Endothelial cell of umbilical vein (primary cell): ENCODE measurements at regions not wholly inside any gene's neighbourhood (a gene's known extent, or its start where the extent isn't known, plus 50 kb on each side); places are given as distances from the start of the nearest gene placed in this dataset.

Experiments
- BruUV-seq: library from RNA; stranded (reverse); fragments of 400-500 nt; replicated peaks from 2 replicates; lab custom pipeline; 2021; lab: Mats Ljungman, UMichigan
- CTCF ChIA-PET: fragments of 300-600, 350-600 bp; sonication (Branson Sonifier 250); formaldehyde crosslinking; loops from one replicate; lab custom pipeline; 2021; ENCODE audit warnings: antibody characterized with exemption, inconsistent platforms; lab: Charles Lee
- POLR2A ChIA-PET: fragments of 300-600, 350-600 bp; sonication (Branson Sonifier 250); formaldehyde crosslinking; loops from one replicate; lab custom pipeline; 2021; ENCODE audit warnings: antibody characterized with exemption, inconsistent platforms; lab: Charles Lee
- DNase-seq: peaks from one replicate; pipeline ENCODE4 v3.0.0-alpha.2; 2011; ENCODE audit warnings: low read depth, low spot score
- FAIRE-seq: peaks from 2 replicates; lab custom pipeline; 2011; peaks lifted over from hg19 to GRCh38; lab: Jason Lieb, UNC
- H2AFZ ChIP-seq: 2 replicates; pipeline ENCODE4 v1.6.0; 2012; ENCODE audit warnings: low read depth, low read length, control low read depth, inconsistent platforms
- H3K27ac ChIP-seq: 2 replicates; pipeline ENCODE4 v1.5.1; 2011; ENCODE audit warnings: low read depth, mild to moderate bottlenecking, control low read depth, low read length, moderate library complexity; ENCODE audit not compliant: insufficient read depth
- H3K27me3 ChIP-seq, 2 experiments: 2 replicates each; pipeline versions ENCODE4 v1.6.0 to v1.6.1; 2011; ENCODE audit warnings: low read length in 2 of 2, mixed read lengths in 1 of 2; ENCODE audit not compliant: control insufficient read depth in 2 of 2, insufficient read depth in 2 of 2
- H3K36me3 ChIP-seq, 2 experiments: 2 replicates in 1 of 2; 3 replicates in 1 of 2; pipeline ENCODE4 v1.5.1; 2011; ENCODE audit warnings: low read length in 2 of 2, mild to moderate bottlenecking in 1 of 2, moderate library complexity in 1 of 2; ENCODE audit not compliant: control insufficient read depth in 2 of 2, insufficient read depth in 2 of 2; ENCODE audit errors: extremely low read depth in 1 of 2
- H3K4me1 ChIP-seq: 3 replicates; pipeline ENCODE4 v1.5.1; 2011; ENCODE audit warnings: mild to moderate bottlenecking, low read length; ENCODE audit not compliant: control insufficient read depth, insufficient read depth; ENCODE audit errors: extremely low read depth
- H3K4me2 ChIP-seq: 2 replicates; pipeline ENCODE4 v1.6.1; 2011; ENCODE audit warnings: low read length, control low read depth, mixed read lengths; ENCODE audit not compliant: insufficient read depth
- H3K4me3 ChIP-seq, 3 experiments: fragments of 200-600 bp in 1 of 3; sonication (generic), shearing (Covaris generic) in 1 of 3; replicated peaks in 1 of 3; 2 replicates each; pipeline ENCODE4 v1.5.1; 2011 to 2016; ENCODE audit warnings: control low read depth in 3 of 3, low read length in 3 of 3, mild to moderate bottlenecking in 2 of 3, inconsistent platforms in 1 of 3, low read depth in 1 of 3, moderate library complexity in 1 of 3; ENCODE audit not compliant: insufficient read depth in 1 of 3
- H3K79me2 ChIP-seq: 2 replicates; pipeline ENCODE4 v1.6.0; 2012; ENCODE audit warnings: low read length, inconsistent platforms; ENCODE audit not compliant: control insufficient read depth, insufficient read depth
- H3K9ac ChIP-seq: replicated peaks from 2 replicates; pipeline ENCODE3; 2011; ENCODE audit warnings: low read length, control low read depth; ENCODE audit not compliant: insufficient read depth; ENCODE audit errors: extremely low read depth
- H3K9me1 ChIP-seq: replicated peaks from 3 replicates; pipeline ENCODE4 v1.6.0; 2011; ENCODE audit warnings: mild to moderate bottlenecking, low read length; ENCODE audit not compliant: control insufficient read depth, insufficient read depth; ENCODE audit errors: extremely low read depth
- H3K9me3 ChIP-seq: replicated peaks from 2 replicates; pipeline ENCODE4 v1.5.1; 2012; ENCODE audit warnings: low read length, inconsistent platforms; ENCODE audit not compliant: control insufficient read depth, insufficient read depth
- H4K20me1 ChIP-seq: replicated peaks from 2 replicates; pipeline ENCODE3; 2011; ENCODE audit warnings: mild to moderate bottlenecking, low read length; ENCODE audit not compliant: control insufficient read depth, insufficient read depth; ENCODE audit errors: extremely low read depth
- CTCF ChIP-seq, 2 donors: IDR thresholded peaks; 1 replicate in 1 of 2; 2 replicates in 1 of 2; pipeline ENCODE4 v1.5.1; 2011; ENCODE audit warnings: low read length in 2 of 2, mild to moderate bottlenecking in 2 of 2, moderate library complexity in 2 of 2, control low read depth in 1 of 2, inconsistent platforms in 1 of 2, low read depth in 1 of 2; ENCODE audit not compliant: insufficient read depth in 1 of 2; ENCODE audit errors: extremely low read depth in 1 of 2
- EZH2 ChIP-seq: IDR thresholded peaks from 2 replicates; pipeline ENCODE4 v1.6.1; 2012; ENCODE audit warnings: borderline replicate concordance, low read depth, mild to moderate bottlenecking, moderate library complexity, low read length, inconsistent platforms; ENCODE audit not compliant: severe bottlenecking
- FOS ChIP-seq: IDR thresholded peaks from 2 replicates; pipeline ENCODE4 v1.6.1; 2011; ENCODE audit warnings: mild to moderate bottlenecking, low read length, moderate library complexity, borderline replicate concordance; ENCODE audit not compliant: insufficient read depth
- GATA2 ChIP-seq: IDR thresholded peaks from 2 replicates; pipeline ENCODE4 v1.7.0; 2011; ENCODE audit warnings: low read depth, mild to moderate bottlenecking, moderate library complexity, mixed read lengths, low read length; ENCODE audit not compliant: insufficient read length, insufficient read depth
- JUN ChIP-seq: IDR thresholded peaks from 2 replicates; pipeline ENCODE4 v1.6.1; 2011; ENCODE audit warnings: borderline replicate concordance, low read depth; ENCODE audit not compliant: insufficient read length, insufficient read depth
- MAX ChIP-seq: IDR thresholded peaks from 2 replicates; pipeline ENCODE4 v1.6.1; 2011; ENCODE audit not compliant: insufficient read depth, insufficient read length
- MYC ChIP-seq: IDR thresholded peaks from one replicate; pipeline ENCODE4 v1.6.1; 2011; ENCODE audit warnings: mild to moderate bottlenecking, low read depth, low read length
- POLR2A ChIP-seq: IDR thresholded peaks from 2 replicates; pipeline ENCODE4 v1.6.1; 2012; ENCODE audit warnings: low read depth, mild to moderate bottlenecking, control low read depth, low read length
- POLR2AphosphoS5 ChIP-seq: IDR thresholded peaks from 2 replicates; pipeline ENCODE4 v1.6.1; 2012; ENCODE audit warnings: low read depth, mild to moderate bottlenecking, control low read depth, low read length, moderate library complexity; ENCODE audit not compliant: insufficient read depth
- dilution Hi-C: fragments of 300-500 bp; cut with MboI; formaldehyde crosslinking; loops from one replicate; pipeline ENCODE4 v1.15.0; 2019; ENCODE audit warnings: low sequenced_read_pairs; ENCODE audit not compliant: extremely low pct_ligation_motif_present
- intact Hi-C: fragments of 100-400 bp; cut with micrococcal nuclease; formaldehyde crosslinking; loops from one replicate; pipeline ENCODE4 v1.10.0; 2022

GRCh38 chr20:11181966-11182365 lies 508.2 kb upstream of the JAG1 start:
- CTCF ChIA-PET = no interaction called here

More at GRCh38 chr20:11181966-11182365, 508.2 kb upstream of the JAG1 start:
- Histone ChIP-seq H2AFZ (no peak overlapping the region), H3K9me1 (no peaks in the 10 kb centered on the region), H3K27me3 (no peaks in the 10 kb centered on the region), H3K9ac (no peak overlapping the region), H3K36me3 (no peaks in the 10 kb centered on the region), H3K4me3 (no peak overlapping the region), H3K27ac (no peak overlapping the region), H3K9me3 (no peaks in the 10 kb centered on the region), H4K20me1 (no peaks in the 10 kb centered on the region), H3K4me1 (peaks cover 25% of the 10 kb centered on the region), H3K4me2 (no peak overlapping the region), H3K79me2 (no peaks in the 10 kb centered on the region)
- BruUV-seq = no TSS peak
- FAIRE-seq = no peak
- dilution Hi-C loops (no loop called here), intact Hi-C loops (no loop called here)
- TF ChIP-seq FOS = no peak
- TF ChIP-seq MAX = no peak
- TF ChIP-seq GATA2 = no peak
- TF ChIP-seq EZH2 = no peak
- no peak for TF ChIP-seq POLR2A
- no peak for TF ChIP-seq POLR2AphosphoS5
- TF ChIP-seq JUN = no peak
- TF ChIP-seq CTCF (IDR thresholded peaks at IDR 0.05; ENCODE audit: extremely low read depth in 1 of 2, insufficient read depth in 1 of 2, low read depth in 1 of 2, low read length in 2 of 2) = no peak
- no peak for TF ChIP-seq MYC
- DNase-seq = no peak
- POLR2A ChIA-PET = no interaction called here
